ENCODE measurements at regions not wholly inside any gene's neighbourhood (a gene's known extent, or its start where the extent isn't known, plus 50 kb on each side); places are given as distances from the start of the nearest gene placed in this dataset.
A peak's percentile ranks its signal among the peaks of the same experiment; 100 is the strongest.

- DNase-seq = no peak
Observed at GRCh38 chr12:126139355-126139754, 1074.1 kb downstream of the AACS start.

GRCh38 chr12:126144603-126145002 is 1079.4 kb downstream of the AACS start:
- no peak for DNase-seq

- no peak for DNase-seq
Observed at GRCh38 chr12:126147321-126147720, 1082.1 kb downstream of the AACS start.

GRCh38 chr12:126156806-126157574 is 1091.8 kb downstream of the AACS start:
- DNase-seq = no peak

GRCh38 chr12:126157575-126157966 is 1092.3 kb downstream of the AACS start:
- DNase-seq = no peak

- DNase-seq = no peak
Observed at GRCh38 chr12:126159139-126159538, 1093.9 kb downstream of the AACS start.

- DNase-seq = no peak
Observed at GRCh38 chr12:126160912-126161311, 1095.7 kb downstream of the AACS start.

GRCh38 chr12:126163984-126164383 is 1098.7 kb downstream of the AACS start:
- no peak for DNase-seq

- DNase-seq = no peak
Observed at GRCh38 chr12:126171937-126172559, 1106.8 kb downstream of the AACS start.

- no peak for DNase-seq
Observed at GRCh38 chr12:126182619-126183236, 1117.5 kb downstream of the AACS start.

GRCh38 chr12:126185025-126185424 is 1119.8 kb downstream of the AACS start:
- DNase-seq = no peak

GRCh38 chr12:126189856-126190255 is 1124.6 kb downstream of the AACS start:
- no peak for DNase-seq

GRCh38 chr12:126191031-126191891 is 1126.0 kb downstream of the AACS start:
- peak; percentile 50 for DNase-seq

- no peak for DNase-seq
Observed at GRCh38 chr12:126191949-126192348, 1126.7 kb downstream of the AACS start.

GRCh38 chr12:126193190-126193589 is 1128.0 kb downstream of the AACS start:
- DNase-seq = no peak

GRCh38 chr12:126196263-126196662 is 1131.0 kb downstream of the AACS start:
- DNase-seq = no peak

GRCh38 chr12:126198516-126198915 is 1133.3 kb downstream of the AACS start:
- no peak for DNase-seq

- no peak for DNase-seq
Observed at GRCh38 chr12:126198966-126199692, 1133.9 kb downstream of the AACS start.

GRCh38 chr12:126201981-126202537 is 1136.8 kb downstream of the AACS start:
- DNase-seq = no peak

- DNase-seq = no peak
Observed at GRCh38 chr12:126204326-126204725, 1139.1 kb downstream of the AACS start.

- no peak for DNase-seq
Observed at GRCh38 chr12:126210026-126210425, 1144.8 kb downstream of the AACS start.

GRCh38 chr12:126210448-126210847 is 1145.2 kb downstream of the AACS start:
- DNase-seq = no peak

All from NCI-H1105 (cell line).